Stimulated activated CD8-positive, alpha-beta memory T cell treated with anti-CD3 and anti-CD28 coated beads, Interleukin-2, amount 100 ng/mL, for 1 hour (primary cell): ENCODE measurements at regions not wholly inside any gene's neighbourhood (a gene's known extent, or its start where the extent isn't known, plus 50 kb on each side); places are given as distances from the start of the nearest gene placed in this dataset.

Experiments
- DNase-seq, 2 donors: peaks; one replicate each; pipeline ENCODE4 v3.0.0-alpha.2; 2020; ENCODE audit warnings: low read depth in 2 of 2

DNA sequence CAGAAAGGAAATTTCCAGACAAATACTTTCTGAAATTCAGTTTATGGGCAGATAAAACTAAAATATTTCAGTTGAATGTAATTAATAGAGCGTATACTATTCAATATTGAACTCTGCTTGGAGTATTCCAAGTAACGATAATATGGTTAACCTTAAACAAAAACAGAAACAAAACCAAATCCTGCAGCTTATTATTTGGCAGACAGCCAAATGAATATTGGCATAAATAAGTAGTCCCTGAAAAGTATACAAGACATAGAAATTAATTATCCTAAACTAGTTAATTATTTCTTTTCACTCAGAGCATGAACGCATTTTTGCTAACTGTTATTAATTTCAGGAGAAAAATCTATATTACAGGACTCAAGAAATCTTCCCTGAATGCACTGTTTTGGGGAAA, 1574.0 kb downstream of the MAT2B start:
- DNase-seq: no peak

DNA sequence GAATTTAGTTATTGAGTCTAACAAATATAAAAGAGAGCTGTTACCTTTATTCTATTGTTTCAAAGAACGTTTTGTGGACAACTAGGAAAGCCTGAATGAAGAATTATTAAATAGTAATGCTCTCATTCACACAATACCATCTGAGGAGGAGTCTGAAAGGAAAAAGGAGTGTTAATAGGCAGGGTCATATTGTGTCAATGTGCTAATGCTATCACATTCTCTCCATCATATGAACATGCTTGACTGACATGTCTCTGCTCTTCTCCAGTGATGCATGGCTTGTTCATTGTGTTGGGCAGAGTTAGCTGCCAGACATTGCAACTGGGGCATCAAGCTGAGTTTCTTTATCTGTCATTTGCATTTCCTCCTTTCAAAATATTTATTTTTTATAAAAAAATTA, 1578.0 kb downstream of the MAT2B start:
- no peak for DNase-seq

DNA sequence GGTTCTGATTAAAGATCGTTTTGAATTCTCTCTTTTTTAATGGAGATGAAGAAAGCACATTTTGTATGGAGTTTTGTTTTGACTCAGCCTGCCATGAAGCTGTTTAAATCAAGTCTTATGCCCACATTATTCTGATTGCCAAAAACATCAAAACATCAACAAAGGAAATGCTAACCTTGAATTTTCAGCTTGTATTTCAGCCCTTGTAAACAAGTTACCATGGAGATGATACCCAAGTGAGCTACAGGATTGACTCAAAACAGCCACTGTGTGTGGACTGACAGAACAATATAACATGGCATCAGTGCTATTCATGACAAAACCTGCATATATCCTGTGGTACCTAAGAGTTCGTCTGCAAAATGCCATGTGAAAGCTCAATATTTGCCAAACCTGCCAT, 1581.0 kb downstream of the MAT2B start:
- DNase-seq: no peak

DNA sequence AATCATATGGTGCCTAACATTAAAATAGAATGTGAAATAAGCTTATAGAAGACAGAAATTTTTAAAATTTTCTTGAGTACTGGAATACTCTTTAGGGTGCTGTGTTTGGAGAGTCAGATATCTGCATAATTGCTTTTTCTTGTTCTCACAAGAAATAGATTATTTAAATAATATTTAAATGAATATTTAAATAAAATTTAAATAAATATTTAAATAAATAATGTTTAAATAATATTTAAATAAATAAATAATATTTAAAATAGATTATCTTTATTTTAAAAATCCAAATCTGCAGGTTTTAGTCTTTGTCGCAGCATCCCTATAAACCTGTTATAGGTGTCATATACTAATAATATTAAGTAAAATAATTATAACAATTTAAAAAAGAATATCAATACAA, 1589.4 kb downstream of the MAT2B start:
- DNase-seq: no peak

DNA sequence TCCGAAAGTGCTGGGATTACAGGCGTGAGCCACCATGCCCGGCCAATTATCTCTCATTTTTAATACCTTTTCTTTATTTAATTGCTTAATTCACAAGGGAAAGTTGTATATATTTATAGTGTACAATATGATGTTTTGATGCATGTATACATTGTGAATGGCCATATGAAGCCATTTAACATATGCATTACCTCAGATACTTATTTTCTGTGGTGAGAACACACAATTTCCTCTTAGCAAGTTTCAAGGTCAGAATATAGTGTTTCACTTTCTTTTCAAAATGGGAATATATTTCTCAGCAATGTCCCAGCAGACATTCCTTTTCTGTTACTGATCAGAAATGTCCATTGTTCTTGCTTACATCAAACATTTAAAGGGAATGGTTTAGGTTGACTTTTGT, 1596.3 kb downstream of the MAT2B start:
- DNase-seq: no peak

DNA sequence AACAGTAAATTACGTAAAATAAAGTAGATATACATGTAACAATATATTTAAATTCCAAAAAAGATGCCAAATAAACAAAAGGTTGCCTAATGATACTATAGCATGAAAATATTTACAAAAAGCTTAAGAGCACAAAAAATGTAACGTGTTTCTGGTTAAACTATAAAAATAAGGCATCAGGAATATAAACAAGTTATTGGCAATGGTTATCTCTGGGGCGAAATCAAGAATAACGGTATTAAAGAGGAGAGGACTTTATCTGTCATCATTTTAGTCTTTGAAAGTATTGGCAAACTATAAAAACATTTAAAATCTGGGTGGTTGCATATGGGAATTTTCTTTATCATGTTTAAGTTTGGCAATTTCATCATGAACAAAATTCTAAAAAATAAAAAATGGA, 1599.2 kb downstream of the MAT2B start:
- no peak for DNase-seq

DNA sequence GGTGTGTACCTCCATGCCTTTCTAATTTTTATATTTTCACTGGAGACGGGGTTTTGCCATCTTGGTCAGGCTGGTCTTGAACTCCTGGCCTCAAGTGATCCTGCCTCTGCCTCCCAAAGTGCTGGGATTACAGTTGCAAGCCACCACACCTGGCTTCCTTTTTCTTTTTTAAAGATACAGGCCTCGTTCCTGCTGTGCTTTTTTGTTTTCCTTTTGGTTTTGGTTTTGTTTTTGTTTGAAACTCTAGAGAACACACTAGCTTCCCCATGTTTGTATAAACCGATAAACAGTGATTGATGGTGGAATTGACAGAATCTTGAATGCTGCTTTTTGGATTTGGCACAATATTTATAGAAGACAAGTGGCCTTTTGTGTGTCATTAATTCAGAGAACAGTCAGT, 1603.4 kb downstream of the MAT2B start:
- DNase-seq: no peak

DNA sequence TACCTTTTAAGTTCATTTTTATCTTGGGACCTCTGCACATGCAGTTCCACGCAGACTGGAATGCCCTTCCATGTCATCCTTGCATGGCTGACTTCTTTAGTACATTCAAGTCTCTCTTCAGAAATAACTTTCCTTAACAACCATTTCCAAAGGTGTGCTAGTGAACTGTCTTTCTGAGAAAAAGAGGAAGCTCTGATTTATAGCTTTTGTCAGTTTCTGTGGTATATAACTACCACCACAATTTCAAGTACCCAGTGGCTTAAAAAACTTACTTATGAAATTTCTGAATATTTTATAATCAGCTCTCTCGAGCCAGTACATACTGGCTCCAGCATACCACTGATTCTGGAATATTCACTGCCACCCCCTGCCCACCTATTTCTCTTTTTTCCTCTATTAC, 1613.8 kb downstream of the MAT2B start:
- no peak for DNase-seq

DNA sequence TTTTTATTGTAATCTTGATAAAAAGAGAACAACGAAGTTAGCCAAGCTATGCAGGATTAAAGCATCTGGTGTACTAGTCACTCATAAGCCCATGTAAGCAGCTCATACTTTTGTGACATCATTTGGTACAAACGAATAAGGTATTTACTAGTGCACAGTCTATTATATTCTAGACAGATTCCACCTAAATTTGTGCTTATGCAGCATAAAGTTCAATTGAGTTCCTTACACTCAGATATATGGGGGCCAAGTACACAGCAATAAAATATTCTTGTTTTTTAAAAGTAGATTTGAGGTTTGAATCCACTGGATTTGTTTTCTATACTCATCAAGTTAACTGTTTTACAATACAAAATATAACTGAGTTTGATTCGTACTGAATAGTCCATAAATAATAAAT, 1621.2 kb downstream of the MAT2B start:
- DNase-seq: no peak

DNA sequence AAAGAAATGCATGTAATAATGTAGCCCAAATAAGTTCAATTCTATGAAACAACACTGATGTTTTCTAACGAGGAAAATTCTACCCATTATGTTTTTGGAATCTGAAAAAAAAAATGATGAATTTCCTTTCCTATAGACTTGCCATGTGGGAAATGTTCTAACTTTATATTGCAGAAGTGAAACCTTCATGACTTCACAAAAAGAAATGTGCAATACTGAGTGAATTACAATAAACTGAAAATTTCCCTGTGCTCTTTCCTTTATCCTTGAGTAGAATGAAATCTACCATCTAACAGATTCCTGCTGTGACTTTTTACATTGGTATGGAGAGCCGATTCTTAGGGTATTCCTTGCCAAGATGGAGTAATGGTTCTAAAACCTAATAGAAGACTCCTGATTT, 1622.5 kb downstream of the MAT2B start:
- DNase-seq: no peak

DNA sequence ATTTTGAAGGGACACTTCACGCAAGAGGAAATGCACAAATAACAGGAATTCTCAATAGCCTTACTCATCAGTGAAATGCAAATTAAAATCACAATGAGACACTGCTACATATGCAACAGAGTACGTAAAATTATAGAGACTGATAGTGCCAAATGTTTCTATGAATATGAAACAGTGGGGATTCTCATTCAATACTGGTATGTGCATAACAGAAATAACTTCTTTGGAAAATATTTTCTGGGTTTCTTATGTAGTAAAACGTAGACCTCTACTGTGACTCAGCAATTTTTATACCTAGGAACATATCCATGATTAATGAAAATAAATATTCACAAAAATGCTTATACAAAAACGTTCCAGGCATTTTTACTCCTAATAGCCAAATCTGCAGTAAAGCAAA, 1625.2 kb downstream of the MAT2B start:
- no peak for DNase-seq

DNA sequence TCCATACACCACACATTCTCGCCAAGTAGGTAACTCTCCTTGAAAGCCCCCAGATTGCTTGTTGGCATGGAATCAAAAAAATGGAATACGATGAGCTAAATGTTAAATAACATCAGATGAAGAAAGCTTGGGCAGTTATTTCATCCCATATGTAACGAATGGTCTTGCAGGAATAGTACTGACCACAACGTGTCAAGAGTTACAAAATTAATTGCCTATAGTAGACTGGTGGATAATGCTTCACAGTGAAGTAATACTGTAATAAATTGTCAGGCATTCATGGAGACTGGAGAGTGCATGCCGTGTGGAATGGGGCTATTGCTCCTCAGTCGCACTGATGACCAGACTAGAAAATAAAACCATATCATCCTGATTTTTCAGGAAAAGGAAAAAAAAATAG, 1628.7 kb downstream of the MAT2B start:
- DNase-seq: no peak

DNA sequence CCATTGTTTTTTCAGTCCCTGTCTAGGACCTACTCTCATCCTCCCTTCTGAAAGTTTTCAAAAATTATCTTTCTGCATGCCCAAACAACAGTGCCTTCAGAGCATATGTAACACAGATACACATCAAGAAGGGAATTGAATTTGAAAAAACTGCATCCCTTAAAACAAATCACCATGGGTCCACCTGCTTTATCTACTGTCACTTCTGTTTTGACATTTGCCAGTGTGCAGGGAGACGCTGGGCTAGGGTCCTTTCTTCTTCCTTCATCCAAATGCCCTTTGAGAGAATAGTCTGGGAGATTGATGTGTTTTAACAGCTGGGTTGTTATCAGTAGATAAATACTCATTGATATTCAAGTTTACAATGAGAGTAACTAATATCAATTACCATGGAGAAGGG, 1630.1 kb downstream of the MAT2B start:
- DNase-seq: no peak

DNA sequence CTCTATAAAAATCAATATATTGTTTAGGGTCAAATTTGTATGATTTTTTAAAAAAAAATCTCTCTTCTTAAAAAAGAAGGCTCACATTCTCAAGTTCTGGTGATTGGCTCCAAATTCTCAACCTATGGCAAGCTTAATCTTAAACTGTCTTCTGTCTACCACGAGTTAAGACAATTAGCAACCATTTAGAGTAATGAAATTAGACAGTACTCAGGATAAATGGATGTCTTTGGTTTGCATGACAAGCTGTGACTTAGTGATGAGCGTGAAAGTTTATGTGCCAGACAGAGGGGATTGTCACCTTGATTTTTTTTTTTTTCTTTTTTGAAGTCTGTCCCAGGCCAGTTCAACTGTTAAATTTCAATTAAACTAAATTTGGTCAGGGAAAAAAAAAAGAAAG, 1632.3 kb downstream of the MAT2B start:
- no peak for DNase-seq

DNA sequence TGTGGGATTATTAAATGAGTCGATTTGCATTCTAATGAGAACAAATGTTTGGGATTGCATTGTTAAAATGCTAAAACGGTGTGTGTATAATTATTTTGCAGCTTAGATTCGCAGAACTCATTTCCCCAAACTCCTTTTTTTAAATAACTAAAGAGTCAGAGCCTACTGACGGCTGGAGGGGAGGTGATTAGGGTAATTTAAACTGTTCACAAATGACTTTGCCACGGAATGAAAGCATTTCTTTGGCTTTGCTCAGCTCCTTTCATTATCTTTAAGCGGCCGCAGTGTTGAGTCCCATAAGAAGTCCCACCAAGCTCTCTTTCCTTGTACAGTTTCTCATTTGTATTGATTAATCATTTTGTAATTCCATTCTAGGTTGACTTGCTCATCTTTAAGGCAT, 1632.8 kb downstream of the MAT2B start:
- no peak for DNase-seq

DNA sequence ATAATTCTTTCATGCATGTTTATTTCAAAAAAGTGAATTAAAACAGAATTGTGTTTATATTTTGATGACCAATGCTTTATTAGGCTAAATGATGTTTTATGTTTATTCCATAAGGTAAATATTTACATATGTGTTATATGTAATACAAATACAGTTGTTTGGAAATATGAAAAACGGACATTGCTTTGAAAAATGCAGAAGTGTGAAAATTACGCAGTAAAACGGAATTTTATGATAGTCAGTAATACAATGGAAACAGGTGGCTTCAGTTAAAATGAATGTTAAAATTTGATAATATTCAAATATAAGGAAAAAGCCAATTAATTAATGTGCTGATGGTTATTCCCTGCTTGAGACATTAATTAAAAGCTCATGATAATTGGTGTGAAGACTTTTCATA, 1633.8 kb downstream of the MAT2B start:
- no peak for DNase-seq

DNA sequence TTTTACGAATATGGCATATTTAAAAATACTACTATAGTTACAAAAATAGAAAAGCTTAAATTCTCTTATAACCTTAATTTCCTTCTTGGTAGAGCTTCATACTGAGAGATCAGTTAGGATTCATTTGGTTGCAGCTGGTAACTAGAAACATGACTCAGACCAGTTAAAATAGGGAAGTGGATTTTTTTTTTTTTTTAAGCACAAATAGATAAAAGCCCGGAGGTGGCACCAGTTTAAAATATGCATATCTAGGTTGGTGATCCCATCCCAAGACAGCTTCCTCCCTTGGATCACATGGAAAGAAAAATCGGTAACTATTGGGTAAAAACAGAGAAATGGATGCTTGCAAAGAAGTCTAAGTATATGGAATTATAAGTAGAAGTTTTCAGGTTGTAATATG, 1634.3 kb downstream of the MAT2B start:
- no peak for DNase-seq

DNA sequence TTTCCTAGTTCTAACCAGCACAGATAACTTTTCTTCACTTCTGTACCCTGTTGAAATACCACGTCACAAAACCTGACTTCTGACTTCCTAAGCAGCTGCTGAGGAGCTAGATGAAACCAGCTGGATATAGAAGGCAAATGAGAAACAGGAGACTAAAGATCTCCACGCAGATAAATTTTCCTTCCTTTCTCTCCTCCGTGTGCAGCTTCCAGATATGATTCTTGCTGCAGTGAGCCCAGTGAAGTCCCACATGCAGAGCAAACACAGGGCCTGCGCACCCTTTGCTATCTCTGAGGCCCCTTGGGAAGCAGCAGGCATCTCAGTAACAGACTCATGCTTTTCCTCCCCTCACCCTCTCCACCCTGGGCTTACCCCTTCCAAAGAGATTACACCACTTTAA, 1638.3 kb downstream of the MAT2B start:
- no peak for DNase-seq

DNA sequence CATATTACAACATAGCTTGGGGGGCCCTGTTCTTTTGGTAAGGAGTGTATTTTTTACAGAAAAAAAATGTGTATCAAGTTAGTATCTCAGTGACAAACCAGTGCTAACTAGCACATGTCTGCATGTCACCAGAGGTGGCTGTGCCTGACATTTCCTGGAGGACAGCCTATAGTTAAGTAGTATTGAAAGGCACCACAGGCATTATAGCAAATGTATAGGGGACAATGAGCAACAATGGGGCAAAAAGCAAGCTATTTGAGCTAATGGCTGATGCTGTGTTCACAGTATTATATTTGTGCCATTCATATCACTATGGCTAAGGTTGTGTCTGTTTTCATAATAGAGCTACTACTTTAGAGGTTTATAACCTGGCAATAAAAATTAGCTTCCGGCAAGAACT, 1644.0 kb downstream of the MAT2B start:
- no peak for DNase-seq

DNA sequence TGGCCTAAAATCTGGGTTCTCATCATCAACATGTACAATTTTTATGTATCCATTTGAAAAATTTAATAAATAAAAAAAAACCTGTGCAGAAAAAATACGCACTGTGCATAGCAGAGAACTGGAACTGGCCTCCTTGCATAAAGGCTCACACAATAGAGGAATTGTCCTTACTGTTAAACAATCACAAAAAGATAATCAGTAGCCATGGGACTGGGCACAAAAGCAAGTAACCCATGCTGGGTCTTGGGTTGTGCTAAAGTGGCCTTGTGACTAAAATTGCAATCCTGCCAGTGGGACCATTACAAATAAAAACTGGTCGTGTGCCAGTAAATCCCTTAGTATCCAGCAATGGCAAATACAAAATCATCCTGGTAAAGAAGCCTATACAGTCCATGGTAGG, 1646.6 kb downstream of the MAT2B start:
- no peak for DNase-seq

DNA sequence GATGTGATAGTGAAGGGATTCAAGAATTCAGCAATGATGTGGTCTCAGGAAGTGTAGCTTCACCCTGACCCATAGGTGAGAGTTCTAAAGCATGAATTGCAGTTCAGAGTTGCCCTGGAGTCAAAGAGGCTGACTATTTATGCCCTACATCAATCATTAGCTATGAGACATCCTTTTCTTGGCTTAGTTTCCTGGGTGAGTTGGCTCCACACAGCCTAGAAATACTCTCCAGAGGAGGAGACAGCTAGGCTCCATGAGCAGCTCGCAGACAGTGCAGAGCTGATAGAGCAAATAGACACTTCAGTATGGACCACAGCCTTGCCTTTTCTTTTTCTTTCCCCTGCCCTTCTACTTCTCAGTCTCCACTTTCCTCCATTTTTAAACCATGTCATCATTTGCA, 1651.8 kb downstream of the MAT2B start:
- no peak for DNase-seq

DNA sequence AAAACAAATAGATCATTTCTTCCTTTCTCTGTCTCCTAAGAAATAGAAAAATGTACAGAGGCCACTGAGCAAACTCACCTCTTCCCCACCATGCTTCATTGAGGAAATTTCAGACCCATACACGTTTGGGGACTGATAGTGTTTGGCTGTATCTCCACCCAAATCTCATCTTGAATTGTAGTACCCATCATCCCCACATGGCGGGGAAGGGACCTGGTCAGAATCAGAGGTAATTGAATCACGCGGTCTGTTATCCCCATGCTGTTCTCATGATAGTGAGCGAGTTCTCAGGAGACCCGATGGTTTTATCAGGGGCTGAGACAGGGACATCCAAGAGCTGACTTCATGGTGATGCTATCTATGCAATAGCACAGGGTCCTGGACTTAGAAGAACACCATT, 1655.8 kb downstream of the MAT2B start:
- no peak for DNase-seq

DNA sequence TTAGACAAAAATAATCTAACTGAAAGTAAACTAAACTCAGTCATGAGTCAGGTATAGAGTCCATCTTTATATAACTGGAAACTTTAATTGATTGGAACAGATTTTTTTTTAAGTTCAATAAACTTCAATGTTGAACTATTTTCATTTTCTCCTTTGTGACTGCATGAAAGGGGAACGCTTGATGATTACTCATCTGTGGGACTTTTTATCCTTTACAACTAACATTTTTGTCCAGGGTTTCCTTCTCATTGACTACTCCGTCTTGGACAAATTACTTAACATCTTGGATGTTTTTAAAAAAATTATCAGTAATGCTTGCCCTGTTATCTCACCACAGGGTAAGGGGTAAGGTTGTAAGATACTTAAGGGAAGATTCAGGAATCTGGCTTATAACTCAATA, 1658.4 kb downstream of the MAT2B start:
- DNase-seq: no peak

DNA sequence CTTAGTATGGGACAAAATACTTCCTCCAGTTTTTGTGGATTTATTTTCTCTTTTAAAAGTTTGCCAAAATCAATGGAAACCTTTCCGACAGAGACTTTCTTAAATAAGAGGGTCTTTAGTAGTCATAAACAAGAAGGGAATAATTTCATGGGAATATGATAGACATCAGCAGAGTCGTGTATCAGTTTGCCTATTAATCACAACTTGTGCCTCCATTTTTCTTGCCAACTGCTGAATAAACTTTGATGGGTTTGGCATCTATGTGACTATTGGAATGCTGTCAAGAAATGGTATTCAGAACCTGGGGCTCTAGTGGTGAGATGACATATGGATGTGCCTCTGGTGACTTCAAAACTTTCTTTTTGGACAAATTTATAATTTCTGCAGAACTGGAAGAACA, 1668.2 kb downstream of the MAT2B start:
- DNase-seq: no peak

DNA sequence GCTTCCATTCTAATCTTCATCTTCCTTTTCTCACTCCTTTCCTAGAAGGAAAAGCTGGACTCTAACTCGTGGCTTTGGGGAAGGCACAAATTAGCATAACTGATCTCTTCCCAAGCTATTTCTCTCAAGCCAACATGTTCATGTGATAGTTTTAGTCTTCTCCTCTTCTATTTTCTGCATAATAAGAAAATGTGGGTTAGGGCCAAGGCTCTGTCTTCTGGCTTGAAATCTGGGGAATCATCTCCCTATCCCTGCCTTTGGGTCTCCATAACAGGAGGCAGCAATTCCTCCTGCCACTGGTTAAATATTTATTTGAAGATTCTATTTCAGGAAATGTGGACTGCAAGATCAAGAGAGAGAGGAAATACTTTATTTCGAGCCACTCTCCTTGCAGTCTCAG, 1669.6 kb downstream of the MAT2B start:
- no peak for DNase-seq
